ENCODE measurements at regions not wholly inside any gene's neighbourhood (a gene's known extent, or its start where the extent isn't known, plus 50 kb on each side); places are given as distances from the start of the nearest gene placed in this dataset.

- no peak overlapping the region for H3K9ac ChIP-seq (ENCODE audit: low read depth, low read length, poor library complexity)
- no peak for DNase-seq (ENCODE audit: low spot score)
- no CpG with 5 or more reads among the region's 9 CpGs for WGBS, 2 donors (ENCODE audit: extremely low coverage in 2 of 2, insufficient read length in 2 of 2, insufficient replicate concordance in 1 of 2)
Measured at GRCh38 chr10:88086187-88086960, 222.9 kb downstream of the PTEN start.

GRCh38 chr10:88088441-88089340 lies 225.3 kb downstream of the PTEN start:
- Histone ChIP-seq H2BK15ac (ENCODE audit: low read length) (no peak overlapping the region), H2AFZ (ENCODE audit: low read length) (no peak overlapping the region), H2BK120ac (ENCODE audit: low read depth, low read length) (no peak overlapping the region), H4K91ac (ENCODE audit: low read depth, low read length, poor library complexity) (no peak overlapping the region), H3K4me1 (ENCODE audit: control insufficient read depth in 2 of 2, insufficient read depth in 1 of 2, low read depth in 1 of 2, low read length in 2 of 2) (peaks cover 0 to 2% of the 10 kb centered on the region in 2 donors), H3K27me3 (ENCODE audit: control insufficient read depth in 3 of 3, insufficient read depth in 3 of 3, low read depth in 1 of 3, low read length in 3 of 3) (peaks cover 0 to 7% (median 0%) of the 10 kb centered on the region in 3 experiments), H2BK5ac (ENCODE audit: low read length) (no peak overlapping the region), H3K4ac (ENCODE audit: low read length) (no peak overlapping the region), H2BK12ac (ENCODE audit: low read length) (no peak overlapping the region), H3K4me2 (ENCODE audit: insufficient read depth, low read length, poor library complexity, severe bottlenecking) (no peak overlapping the region), H3K27ac (replicated peaks; ENCODE audit: low read length) (no peak overlapping the region), H3K4me3 (ENCODE audit: low read length in 2 of 2) (no peak overlapping the region), H3K79me1 (ENCODE audit: low read depth, low read length) (no peaks in the 10 kb centered on the region), H4K8ac (ENCODE audit: low read depth, low read length) (no peak overlapping the region), H3K36me3 (replicated peaks in 1 of 2; ENCODE audit: control insufficient read depth in 2 of 2, insufficient read depth in 2 of 2, low read length in 2 of 2) (no peaks in the 10 kb centered on the region), H3K9me3 (replicated peaks in 1 of 2; ENCODE audit: control insufficient read depth in 2 of 2, insufficient read depth in 1 of 2, low read depth in 1 of 2, low read length in 2 of 2) (no peaks in the 10 kb centered on the region), H3K9ac (ENCODE audit: low read depth, low read length, poor library complexity) (no peak overlapping the region), H2AK5ac (ENCODE audit: low read depth, low read length) (no peak overlapping the region), H3K18ac (ENCODE audit: low read length) (no peak overlapping the region), H3K23ac (ENCODE audit: low read depth, low read length, poor library complexity) (no peak overlapping the region), H3K14ac (ENCODE audit: low read length) (no peak overlapping the region)
- no CpG with 5 or more reads among the region's 9 CpGs for WGBS, 2 donors (ENCODE audit: extremely low coverage in 2 of 2, insufficient read length in 2 of 2, insufficient replicate concordance in 1 of 2)
- DNase-seq (ENCODE audit: low spot score), result no peak

More at GRCh38 chr10:88086187-88086960, 222.9 kb downstream of the PTEN start:
- Histone ChIP-seq H3K4me3 (ENCODE audit: low read length in 2 of 2) (no peak overlapping the region), H3K4me1 (ENCODE audit: control insufficient read depth in 2 of 2, insufficient read depth in 1 of 2, low read depth in 1 of 2, low read length in 2 of 2) (peaks cover 0 to 2% of the 10 kb centered on the region in 2 donors), H2BK5ac (ENCODE audit: low read length) (no peak overlapping the region), H2BK15ac (ENCODE audit: low read length) (no peak overlapping the region), H3K14ac (ENCODE audit: low read length) (no peak overlapping the region), H3K9me3 (replicated peaks in 1 of 2; ENCODE audit: control insufficient read depth in 2 of 2, insufficient read depth in 1 of 2, low read depth in 1 of 2, low read length in 2 of 2) (no peaks in the 10 kb centered on the region), H2AFZ (ENCODE audit: low read length) (no peak overlapping the region), H3K4me2 (ENCODE audit: insufficient read depth, low read length, poor library complexity, severe bottlenecking) (no peak overlapping the region), H3K23ac (ENCODE audit: low read depth, low read length, poor library complexity) (no peak overlapping the region), H2BK12ac (ENCODE audit: low read length) (no peak overlapping the region), H3K36me3 (replicated peaks in 1 of 2; ENCODE audit: control insufficient read depth in 2 of 2, insufficient read depth in 2 of 2, low read length in 2 of 2) (no peaks in the 10 kb centered on the region), H3K18ac (ENCODE audit: low read length) (no peak overlapping the region), H3K27me3 (ENCODE audit: control insufficient read depth in 3 of 3, insufficient read depth in 3 of 3, low read depth in 1 of 3, low read length in 3 of 3) (no peaks in the 10 kb centered on the region), H4K8ac (ENCODE audit: low read depth, low read length) (no peak overlapping the region), H4K91ac (ENCODE audit: low read depth, low read length, poor library complexity) (no peak overlapping the region), H3K79me1 (ENCODE audit: low read depth, low read length) (no peaks in the 10 kb centered on the region), H2AK5ac (ENCODE audit: low read depth, low read length) (no peak overlapping the region), H2BK120ac (ENCODE audit: low read depth, low read length) (no peak overlapping the region), H3K4ac (ENCODE audit: low read length) (no peak overlapping the region), H3K27ac (replicated peaks; ENCODE audit: low read length) (no peak overlapping the region)

- Histone ChIP-seq H3K27me3 (ENCODE audit: control insufficient read depth in 3 of 3, insufficient read depth in 3 of 3, low read depth in 1 of 3, low read length in 3 of 3) (peaks cover 0 to 7% (median 0%) of the 10 kb centered on the region in 3 experiments), H3K18ac (ENCODE audit: low read length) (no peak overlapping the region), H3K9me3 (replicated peaks in 1 of 2; ENCODE audit: control insufficient read depth in 2 of 2, insufficient read depth in 1 of 2, low read depth in 1 of 2, low read length in 2 of 2) (no peaks in the 10 kb centered on the region), H2AK5ac (ENCODE audit: low read depth, low read length) (no peak overlapping the region), H3K36me3 (replicated peaks in 1 of 2; ENCODE audit: control insufficient read depth in 2 of 2, insufficient read depth in 2 of 2, low read length in 2 of 2) (no peaks in the 10 kb centered on the region), H3K79me1 (ENCODE audit: low read depth, low read length) (no peaks in the 10 kb centered on the region), H3K4me1 (ENCODE audit: control insufficient read depth in 2 of 2, insufficient read depth in 1 of 2, low read depth in 1 of 2, low read length in 2 of 2) (no peaks in the 10 kb centered on the region), H2AFZ (ENCODE audit: low read length) (no peak overlapping the region), H3K9ac (ENCODE audit: low read depth, low read length, poor library complexity) (no peak overlapping the region), H2BK15ac (ENCODE audit: low read length) (no peak overlapping the region), H4K91ac (ENCODE audit: low read depth, low read length, poor library complexity) (no peak overlapping the region), H3K4me3 (ENCODE audit: low read length in 2 of 2) (no peak overlapping the region), H4K8ac (ENCODE audit: low read depth, low read length) (no peak overlapping the region), H3K4ac (ENCODE audit: low read length) (no peak overlapping the region), H3K23ac (ENCODE audit: low read depth, low read length, poor library complexity) (no peak overlapping the region), H2BK120ac (ENCODE audit: low read depth, low read length) (no peak overlapping the region), H3K27ac (replicated peaks; ENCODE audit: low read length) (no peak overlapping the region), H3K4me2 (ENCODE audit: insufficient read depth, low read length, poor library complexity, severe bottlenecking) (no peak overlapping the region), H3K14ac (ENCODE audit: low read length) (no peak overlapping the region), H2BK5ac (ENCODE audit: low read length) (no peak overlapping the region), H2BK12ac (ENCODE audit: low read length) (no peak overlapping the region)
- no peak for DNase-seq (ENCODE audit: low spot score)
Measured at GRCh38 chr10:88089498-88089897, 226.1 kb downstream of the PTEN start.

DNA sequence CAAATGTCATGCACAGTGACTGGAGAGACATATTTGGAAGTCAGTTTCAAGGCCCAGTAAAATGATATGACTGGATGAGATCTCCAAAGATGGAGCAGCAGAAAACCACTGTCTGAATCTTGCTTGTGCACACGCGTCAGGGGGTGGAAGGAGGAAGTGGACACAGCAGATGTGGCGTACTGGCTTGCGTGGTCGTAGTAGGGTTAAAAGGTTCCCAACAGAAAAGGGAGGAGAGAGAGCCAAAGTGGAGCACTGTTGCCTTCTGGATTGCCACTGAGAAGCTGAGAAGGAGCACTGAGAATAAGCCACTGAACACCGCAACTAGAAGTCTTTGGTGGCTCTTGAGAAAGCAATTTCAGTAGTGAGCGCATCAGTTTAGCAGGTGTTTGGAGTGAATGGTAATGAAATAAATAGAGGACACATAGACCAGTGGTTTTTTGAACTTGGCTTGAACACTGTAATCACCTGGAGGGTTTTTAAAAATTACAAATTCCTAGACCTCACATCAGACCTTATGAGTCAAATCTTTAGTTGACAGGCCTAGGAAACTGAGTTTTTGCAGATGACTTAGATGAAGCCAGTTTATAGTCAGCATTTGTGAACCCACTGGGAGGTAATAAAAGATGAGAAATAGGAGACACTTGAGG lies 227.3 kb downstream of the PTEN start:
- Histone ChIP-seq H3K18ac (ENCODE audit: low read length) (no peak overlapping the region), H3K27me3 (ENCODE audit: control insufficient read depth in 3 of 3, insufficient read depth in 3 of 3, low read depth in 1 of 3, low read length in 3 of 3) (peaks cover 0 to 7% (median 0%) of the 10 kb centered on the region in 3 experiments), H3K14ac (ENCODE audit: low read length) (no peak overlapping the region), H2BK12ac (ENCODE audit: low read length) (no peak overlapping the region), H4K91ac (ENCODE audit: low read depth, low read length, poor library complexity) (no peak overlapping the region), H3K79me1 (ENCODE audit: low read depth, low read length) (no peaks in the 10 kb centered on the region), H3K4me2 (ENCODE audit: insufficient read depth, low read length, poor library complexity, severe bottlenecking) (no peak overlapping the region), H2BK15ac (ENCODE audit: low read length) (no peak overlapping the region), H3K36me3 (replicated peaks in 1 of 2; ENCODE audit: control insufficient read depth in 2 of 2, insufficient read depth in 2 of 2, low read length in 2 of 2) (no peaks in the 10 kb centered on the region), H2AK5ac (ENCODE audit: low read depth, low read length) (no peak overlapping the region), H3K4me3 (ENCODE audit: low read length in 2 of 2) (no peak overlapping the region), H3K9me3 (replicated peaks in 1 of 2; ENCODE audit: control insufficient read depth in 2 of 2, insufficient read depth in 1 of 2, low read depth in 1 of 2, low read length in 2 of 2) (no peaks in the 10 kb centered on the region), H3K4ac (ENCODE audit: low read length) (no peak overlapping the region), H3K9ac (ENCODE audit: low read depth, low read length, poor library complexity) (no peak overlapping the region), H3K4me1 (ENCODE audit: control insufficient read depth in 2 of 2, insufficient read depth in 1 of 2, low read depth in 1 of 2, low read length in 2 of 2) (no peaks in the 10 kb centered on the region), H3K27ac (replicated peaks; ENCODE audit: low read length) (no peak overlapping the region), H2BK120ac (ENCODE audit: low read depth, low read length) (no peak overlapping the region), H4K8ac (ENCODE audit: low read depth, low read length) (no peak overlapping the region), H2AFZ (ENCODE audit: low read length) (no peak overlapping the region), H2BK5ac (ENCODE audit: low read length) (no peak overlapping the region), H3K23ac (ENCODE audit: low read depth, low read length, poor library complexity) (no peak overlapping the region)
- WGBS, 2 donors (ENCODE audit: extremely low coverage in 2 of 2, insufficient read length in 2 of 2, insufficient replicate concordance in 1 of 2), result no CpG with 5 or more reads among the region's 7 CpGs
- no peak for DNase-seq (ENCODE audit: low spot score)
